HepG2 (cell line): ENCODE measurements at regions not wholly inside any gene's neighbourhood (a gene's known extent, or its start where the extent isn't known, plus 50 kb on each side); places are given as distances from the start of the nearest gene placed in this dataset.

ENCODE experiments used
- ARNT2 ChIP-seq: sonication (generic); formaldehyde crosslinking; IDR thresholded peaks from 2 replicates; pipeline ENCODE4 v1.8.0; 2022; ENCODE audit warnings: mild to moderate bottlenecking, low read depth, missing genetic modification reagents, moderate library complexity
- CHD4 ChIP-seq: fragments of 200-600 bp; sonication (generic); IDR thresholded peaks from 2 replicates; pipeline ENCODE4 v1.7.0; 2017; ENCODE audit warnings: mild to moderate bottlenecking, low read length, borderline replicate concordance
- CTCF ChIP-seq: sonication (generic); formaldehyde crosslinking; IDR thresholded peaks from 2 replicates; pipeline ENCODE4 v1.5.0; 2020; ENCODE audit warnings: mild to moderate bottlenecking, missing genetic modification reagents, moderate library complexity
- KAT2B ChIP-seq: fragments of 150-350 bp; IDR thresholded peaks from 2 replicates; pipeline ENCODE4 v1.6.1; 2014; ENCODE audit warnings: low read depth, low read length, borderline replicate concordance
- RNF2 ChIP-seq: fragments of 450-650 bp; conservative IDR thresholded peaks from 2 replicates; pipeline ENCODE4 v1.6.1; 2016; ENCODE audit warnings: low read depth
- ZBTB33 ChIP-seq: sonication (generic); formaldehyde crosslinking; IDR thresholded peaks from 2 replicates; pipeline ENCODE4 v1.4.0; 2020; ENCODE audit warnings: missing genetic modification reagents
- ZSCAN9 ChIP-seq: IDR thresholded peaks from 2 replicates; pipeline ENCODE4 v1.6.1; 2016; ENCODE audit warnings: borderline replicate concordance

- TF ChIP-seq ZBTB33 (CRISPR knock-in tag), result no peak
- no peak for TF ChIP-seq KAT2B
- TF ChIP-seq RNF2, result no peak
- TF ChIP-seq ZSCAN9 (CRISPR knock-in tag), result no peak
- no peak for TF ChIP-seq CTCF
- no peak for TF ChIP-seq ARNT2 (CRISPR knock-in tag)
- TF ChIP-seq CHD4, result no peak
Measured at GRCh38 chr12:65533177-65533883, 254.8 kb downstream of the MSRB3 start.
